Stimulated activated CD8-positive, alpha-beta memory T cell treated with anti-CD3 and anti-CD28 coated beads, Interleukin-4, amount 100 ng/mL, for 1 hour (primary cell): ENCODE measurements at regions not wholly inside any gene's neighbourhood (a gene's known extent, or its start where the extent isn't known, plus 50 kb on each side); places are given as distances from the start of the nearest gene placed in this dataset.

ENCODE experiments used
- DNase-seq, 2 donors: peaks; one replicate each; pipeline ENCODE4 v3.0.0-alpha.2; 2020; ENCODE audit warnings: low read depth in 2 of 2, low spot score in 1 of 2

- DNase-seq, result no peak
Measured at GRCh38 chr22:48239461-48240147, 1477.2 kb downstream of the TBC1D22A start.

GRCh38 chr22:48238966-48239365, 1476.5 kb downstream of the TBC1D22A start:
- DNase-seq, result no peak

GRCh38 chr22:48238284-48238915, 1476.0 kb downstream of the TBC1D22A start:
- no peak for DNase-seq

- DNase-seq, result no peak
Measured at GRCh38 chr22:48237466-48238283, 1475.2 kb downstream of the TBC1D22A start.

- no peak for DNase-seq
Measured at GRCh38 chr22:48236261-48236660, 1473.8 kb downstream of the TBC1D22A start.

- DNase-seq, result no peak
Measured at GRCh38 chr22:48235744-48236143, 1473.3 kb downstream of the TBC1D22A start.

- DNase-seq, result no peak
Measured at GRCh38 chr22:48234011-48234410, 1471.6 kb downstream of the TBC1D22A start.

- DNase-seq, result no peak
Measured at GRCh38 chr22:48233586-48233985, 1471.1 kb downstream of the TBC1D22A start.

- no peak for DNase-seq
Measured at GRCh38 chr22:48228468-48228867, 1466.0 kb downstream of the TBC1D22A start.

- no peak for DNase-seq
Measured at GRCh38 chr22:48227341-48228018, 1465.0 kb downstream of the TBC1D22A start.

GRCh38 chr22:48226026-48227013, 1463.9 kb downstream of the TBC1D22A start:
- DNase-seq, result no peak

GRCh38 chr22:48224332-48224731, 1461.9 kb downstream of the TBC1D22A start:
- DNase-seq, result no peak

- DNase-seq, result no peak
Measured at GRCh38 chr22:48223488-48224190, 1461.2 kb downstream of the TBC1D22A start.

GRCh38 chr22:48222742-48223487, 1460.5 kb downstream of the TBC1D22A start:
- no peak for DNase-seq

- DNase-seq, result no peak
Measured at GRCh38 chr22:48218889-48219420, 1456.5 kb downstream of the TBC1D22A start.

- no peak for DNase-seq
Measured at GRCh38 chr22:48217596-48217995, 1455.1 kb downstream of the TBC1D22A start.

GRCh38 chr22:48212727-48213126, 1450.3 kb downstream of the TBC1D22A start:
- no peak for DNase-seq

- DNase-seq, result no peak
Measured at GRCh38 chr22:48210812-48211211, 1448.4 kb downstream of the TBC1D22A start.

- DNase-seq, result no peak
Measured at GRCh38 chr22:48210198-48210580, 1447.7 kb downstream of the TBC1D22A start.
